ENCODE measurements at regions not wholly inside any gene's neighbourhood (a gene's known extent, or its start where the extent isn't known, plus 50 kb on each side); places are given as distances from the start of the nearest gene placed in this dataset.
"Not testable (repeated sequence)": the region's sequence is repeated elsewhere in the genome, so short reads cannot be mapped to it uniquely, and the experiment has no call there.

- no peaks in the 10 kb centered on the region for H4K20me1 ChIP-seq (ENCODE audit: insufficient read depth)
- no peak overlapping the region for H3K27ac ChIP-seq (ENCODE audit: low read length)
- no peak overlapping the region for H3K9ac ChIP-seq (ENCODE audit: low read length)
- TF ChIP-seq SMC3 (conservative IDR thresholded peaks at IDR 0.05; ENCODE audit: poor library complexity) (no peak), POLR2AphosphoS5 (IDR thresholded peaks at IDR 0.05) (no peak), REST (IDR thresholded peaks at IDR 0.05; ENCODE audit: borderline replicate concordance) (no peak), CTCF (IDR thresholded peaks at IDR 0.05; ENCODE audit: poor library complexity, severe bottlenecking) (no peak), TAF1 (IDR thresholded peaks at IDR 0.05; ENCODE audit: low read depth) (no peak), MXI1 (conservative IDR thresholded peaks at IDR 0.05; ENCODE audit: poor library complexity, severe bottlenecking) (no peak), EZH2 (IDR thresholded peaks at IDR 0.05; ENCODE audit: borderline replicate concordance, insufficient read depth, low read length, poor library complexity, severe bottlenecking) (no peak), RAD21 (conservative IDR thresholded peaks at IDR 0.05) (no peak), EP300 (conservative IDR thresholded peaks at IDR 0.05; ENCODE audit: poor library complexity, severe bottlenecking) (no peak)
- H3K4me2 ChIP-seq (ENCODE audit: low read length) = no peak overlapping the region
- H3K27me3 ChIP-seq (ENCODE audit: insufficient read depth, low read depth, low read length) = no peaks in the 10 kb centered on the region
- no peak overlapping the region for H3K4me3 ChIP-seq (ENCODE audit: low read length)
- no peaks in the 10 kb centered on the region for H3K79me2 ChIP-seq (replicated peaks; ENCODE audit: insufficient read depth, low read length)
- no peaks in the 10 kb centered on the region for H3K36me3 ChIP-seq (ENCODE audit: insufficient read depth, low read length)
- no peaks in the 10 kb centered on the region for H3K9me3 ChIP-seq (ENCODE audit: low read length)
- no peak overlapping the region for H2AFZ ChIP-seq (ENCODE audit: low read depth, low read length)
- H3K9me2 ChIP-seq (ENCODE audit: insufficient read depth, low read length) = no peaks in the 10 kb centered on the region
- no peaks in the 10 kb centered on the region for H3F3A ChIP-seq (ENCODE audit: insufficient read depth, low read length, poor library complexity, severe bottlenecking)
Measured at GRCh38 chr6:80519811-80520594, 413.5 kb downstream of the BCKDHB start.

- Histone ChIP-seq H3F3A (ENCODE audit: insufficient read depth, low read length, poor library complexity, severe bottlenecking) (no peaks in the 10 kb centered on the region), H3K27ac (ENCODE audit: low read length) (no peak overlapping the region), H3K9me3 (ENCODE audit: low read length) (no peaks in the 10 kb centered on the region), H3K79me2 (replicated peaks; ENCODE audit: insufficient read depth, low read length) (no peaks in the 10 kb centered on the region), H2AFZ (ENCODE audit: low read depth, low read length) (no peak overlapping the region), H3K4me2 (ENCODE audit: low read length) (no peak overlapping the region), H3K36me3 (ENCODE audit: insufficient read depth, low read length) (no peaks in the 10 kb centered on the region), H3K4me3 (ENCODE audit: low read length) (no peak overlapping the region), H3K27me3 (ENCODE audit: insufficient read depth, low read depth, low read length) (no peaks in the 10 kb centered on the region), H3K9me2 (ENCODE audit: insufficient read depth, low read length) (no peaks in the 10 kb centered on the region), H3K9ac (ENCODE audit: low read length) (no peak overlapping the region), H4K20me1 (ENCODE audit: insufficient read depth) (no peaks in the 10 kb centered on the region)
- TF ChIP-seq REST (IDR thresholded peaks at IDR 0.05; ENCODE audit: borderline replicate concordance) (no peak), SMC3 (conservative IDR thresholded peaks at IDR 0.05; ENCODE audit: poor library complexity) (no peak), POLR2AphosphoS5 (IDR thresholded peaks at IDR 0.05) (no peak), MXI1 (conservative IDR thresholded peaks at IDR 0.05; ENCODE audit: poor library complexity, severe bottlenecking) (no peak), RAD21 (conservative IDR thresholded peaks at IDR 0.05) (no peak), CTCF (IDR thresholded peaks at IDR 0.05; ENCODE audit: poor library complexity, severe bottlenecking) (no peak), EZH2 (IDR thresholded peaks at IDR 0.05; ENCODE audit: borderline replicate concordance, insufficient read depth, low read length, poor library complexity, severe bottlenecking) (no peak), TAF1 (IDR thresholded peaks at IDR 0.05; ENCODE audit: low read depth) (no peak), EP300 (conservative IDR thresholded peaks at IDR 0.05; ENCODE audit: poor library complexity, severe bottlenecking) (no peak)
Measured at GRCh38 chr6:80517525-80517924, 411.1 kb downstream of the BCKDHB start.

- not testable (repeated sequence) for H3K9me3 ChIP-seq (ENCODE audit: low read length); H3K4me3 ChIP-seq (ENCODE audit: low read length); H2AFZ ChIP-seq (ENCODE audit: low read depth, low read length); H3K9me2 ChIP-seq (ENCODE audit: insufficient read depth, low read length); H4K20me1 ChIP-seq (ENCODE audit: insufficient read depth); H3K79me2 ChIP-seq (replicated peaks; ENCODE audit: insufficient read depth, low read length); H3F3A ChIP-seq (ENCODE audit: insufficient read depth, low read length, poor library complexity, severe bottlenecking); H3K27me3 ChIP-seq (ENCODE audit: insufficient read depth, low read depth, low read length); H3K36me3 ChIP-seq (ENCODE audit: insufficient read depth, low read length); H3K4me2 ChIP-seq (ENCODE audit: low read length); H3K27ac ChIP-seq (ENCODE audit: low read length); H3K9ac ChIP-seq (ENCODE audit: low read length)
Measured at GRCh38 chr6:80510521-80510920, 404.1 kb downstream of the BCKDHB start.
